Activated CD4-positive, alpha-beta memory T cell treated with anti-CD3 and anti-CD28 coated beads, Interleukin-2, amount 10 ng/mL, durations not matched to agents 7 days and 5 days (primary cell): ENCODE measurements at regions not wholly inside any gene's neighbourhood (a gene's known extent, or its start where the extent isn't known, plus 50 kb on each side); places are given as distances from the start of the nearest gene placed in this dataset.
"Not testable (repeated sequence)": the region's sequence is repeated elsewhere in the genome, so short reads cannot be mapped to it uniquely, and the experiment has no call there.

Source experiments
- CTCF ChIA-PET: fragments of 350-600 bp; sonication (Branson Sonifier 250); formaldehyde crosslinking; loops from one replicate; lab custom pipeline; 2021; ENCODE audit warnings: antibody characterized with exemption, inconsistent platforms; lab: Charles Lee
- POLR2A ChIA-PET: fragments of 350-600 bp; sonication (Branson Sonifier 250); formaldehyde crosslinking; loops from one replicate; lab custom pipeline; 2021; ENCODE audit warnings: antibody characterized with exemption; lab: Charles Lee
- DNase-seq: peaks from one replicate; pipeline ENCODE4 v3.0.0-alpha.2; 2020
- H3K27ac Mint-ChIP-seq: one replicate; pipeline ENCODE4 v1.8.0; 2021; ENCODE audit warnings: mild to moderate bottlenecking, mixed read lengths
- H3K27me3 Mint-ChIP-seq: one replicate; pipeline ENCODE4 v1.8.0; 2021; ENCODE audit warnings: mixed read lengths
- H3K36me3 Mint-ChIP-seq: one replicate; pipeline ENCODE4 v1.8.0; 2021; ENCODE audit warnings: low read depth, mixed read lengths
- H3K4me1 Mint-ChIP-seq: one replicate; pipeline ENCODE4 v1.8.0; 2021; ENCODE audit warnings: mixed read lengths
- H3K4me3 Mint-ChIP-seq: one replicate; pipeline ENCODE4 v1.8.0; 2021; ENCODE audit warnings: mild to moderate bottlenecking, mixed read lengths
- H3K9me3 Mint-ChIP-seq: one replicate; pipeline ENCODE4 v1.8.0; 2021; ENCODE audit warnings: mixed read lengths

DNA sequence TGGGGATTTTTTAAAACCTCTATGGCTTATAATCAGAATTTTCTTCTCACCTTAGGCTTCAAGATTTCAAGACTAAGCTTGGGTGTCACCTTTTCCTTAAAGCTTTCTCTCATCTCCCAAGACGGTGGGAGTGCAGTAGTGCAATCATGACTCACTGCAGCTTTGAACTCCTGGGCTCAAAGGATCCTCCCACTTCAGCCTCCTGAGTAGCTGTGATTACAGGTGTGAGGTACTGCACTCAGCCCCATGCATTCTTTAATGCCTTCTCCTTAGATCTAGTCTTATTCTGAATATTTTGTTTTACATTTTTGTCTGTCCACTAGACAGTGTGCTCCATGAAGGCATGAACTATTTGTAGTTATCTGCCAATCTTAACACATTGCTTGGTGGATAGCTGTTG is 55.7 kb upstream of the FAT3 start:
- no peak for DNase-seq
- Mint-ChIP-seq H3K36me3 (no peaks in the 10 kb centered on the region), H3K27me3 (no peaks in the 10 kb centered on the region), H3K4me3 (no peak overlapping the region), H3K4me1 (no peaks in the 10 kb centered on the region), H3K27ac (no peak overlapping the region), H3K9me3 (peaks cover 4% of the 10 kb centered on the region)
- ChIA-PET CTCF (no interaction called here), POLR2A (no interaction called here)

DNA sequence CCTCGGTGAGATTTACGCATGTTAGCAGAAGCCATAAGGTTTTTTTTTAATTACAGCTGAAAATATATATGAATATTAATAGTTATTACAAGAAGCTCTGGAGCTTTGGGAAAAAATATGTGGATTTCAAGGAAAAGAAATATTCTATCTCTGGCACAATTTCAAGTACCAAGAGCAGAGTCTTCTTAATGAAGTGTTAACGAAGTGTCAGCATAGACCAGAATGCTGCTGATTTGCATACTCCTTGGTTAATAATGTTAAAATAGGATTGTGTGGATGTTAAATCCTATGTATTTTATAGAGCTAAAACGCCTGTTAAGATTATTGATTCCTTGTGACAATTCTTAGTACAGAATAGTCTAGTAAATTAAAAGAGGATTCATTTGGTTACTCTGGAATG is 57.0 kb upstream of the FAT3 start:
- CTCF ChIA-PET = no interaction called here
- no peak for DNase-seq
- POLR2A ChIA-PET = no interaction called here
- no peak overlapping the region for H3K27ac Mint-ChIP-seq
- H3K4me1 Mint-ChIP-seq = no peaks in the 10 kb centered on the region
- H3K9me3 Mint-ChIP-seq = peaks cover 4% of the 10 kb centered on the region
- H3K36me3 Mint-ChIP-seq = no peaks in the 10 kb centered on the region
- H3K27me3 Mint-ChIP-seq = no peaks in the 10 kb centered on the region
- no peak overlapping the region for H3K4me3 Mint-ChIP-seq

- DNase-seq = no peak
- Mint-ChIP-seq H3K36me3 (no peaks in the 10 kb centered on the region), H3K27me3 (no peaks in the 10 kb centered on the region), H3K4me1 (no peaks in the 10 kb centered on the region), H3K27ac (no peak overlapping the region), H3K4me3 (no peak overlapping the region), H3K9me3 (peaks cover 4% of the 10 kb centered on the region)
- ChIA-PET CTCF (no interaction called here), POLR2A (no interaction called here)
These were observed 58.3 kb upstream of the FAT3 start for GRCh38 chr11:92166335-92166734.

DNA sequence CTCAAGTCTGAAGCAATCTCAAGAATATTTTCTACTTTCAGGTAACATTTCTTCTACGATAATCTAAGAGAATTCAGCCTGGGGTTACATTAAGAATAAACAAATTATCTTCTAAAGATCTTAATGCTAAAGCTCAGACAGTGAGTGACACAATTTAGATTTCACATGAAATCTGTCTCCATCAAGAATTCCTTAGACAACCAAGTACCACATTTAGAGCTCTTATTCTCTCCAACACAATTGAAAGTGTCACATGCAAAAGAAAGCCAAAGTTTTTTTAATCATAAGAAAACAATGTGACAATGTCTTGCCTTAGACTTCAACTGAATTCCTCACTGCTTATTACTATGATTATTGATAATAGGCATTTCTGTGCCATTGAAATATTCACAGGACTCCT is 60.7 kb upstream of the FAT3 start:
- Mint-ChIP-seq H3K4me3 (no peak overlapping the region), H3K4me1 (no peaks in the 10 kb centered on the region), H3K36me3 (no peaks in the 10 kb centered on the region), H3K27me3 (no peaks in the 10 kb centered on the region), H3K27ac (no peak overlapping the region), H3K9me3 (no peaks in the 10 kb centered on the region)
- POLR2A ChIA-PET = no interaction called here
- CTCF ChIA-PET = no interaction called here
- no peak for DNase-seq

GRCh38 chr11:92162776-92163175 is 61.8 kb upstream of the FAT3 start:
- no peak overlapping the region for H3K4me3 Mint-ChIP-seq
- no peaks in the 10 kb centered on the region for H3K36me3 Mint-ChIP-seq
- no peak for DNase-seq
- CTCF ChIA-PET = no interaction called here
- no peaks in the 10 kb centered on the region for H3K9me3 Mint-ChIP-seq
- H3K27me3 Mint-ChIP-seq = no peaks in the 10 kb centered on the region
- H3K4me1 Mint-ChIP-seq = no peaks in the 10 kb centered on the region
- POLR2A ChIA-PET = no interaction called here
- H3K27ac Mint-ChIP-seq = no peak overlapping the region

DNA sequence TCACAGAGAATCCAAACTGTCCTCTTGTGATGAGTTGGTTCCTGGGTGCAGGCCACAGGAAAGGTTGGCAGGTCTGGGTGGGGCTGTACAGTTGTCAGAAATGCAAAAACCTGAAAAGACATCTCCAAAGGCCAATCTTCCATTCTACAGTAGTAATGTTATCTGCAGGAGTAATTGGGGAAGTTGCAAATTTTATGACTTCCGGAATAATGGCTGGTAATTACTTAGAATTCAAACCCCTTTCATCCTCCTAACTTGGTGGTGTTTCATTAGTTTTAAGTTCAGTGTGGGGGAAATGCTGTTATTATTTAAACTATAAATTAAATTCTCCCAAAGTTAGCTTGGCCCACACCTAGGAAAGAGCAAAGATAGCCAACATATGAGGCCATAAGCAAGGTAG is 64.7 kb upstream of the FAT3 start:
- Mint-ChIP-seq H3K4me1 (no peaks in the 10 kb centered on the region), H3K4me3 (no peak overlapping the region), H3K27ac (no peak overlapping the region), H3K36me3 (no peaks in the 10 kb centered on the region), H3K9me3 (no peaks in the 10 kb centered on the region), H3K27me3 (no peaks in the 10 kb centered on the region)
- no peak for DNase-seq
- POLR2A ChIA-PET = no interaction called here
- CTCF ChIA-PET = no interaction called here

DNA sequence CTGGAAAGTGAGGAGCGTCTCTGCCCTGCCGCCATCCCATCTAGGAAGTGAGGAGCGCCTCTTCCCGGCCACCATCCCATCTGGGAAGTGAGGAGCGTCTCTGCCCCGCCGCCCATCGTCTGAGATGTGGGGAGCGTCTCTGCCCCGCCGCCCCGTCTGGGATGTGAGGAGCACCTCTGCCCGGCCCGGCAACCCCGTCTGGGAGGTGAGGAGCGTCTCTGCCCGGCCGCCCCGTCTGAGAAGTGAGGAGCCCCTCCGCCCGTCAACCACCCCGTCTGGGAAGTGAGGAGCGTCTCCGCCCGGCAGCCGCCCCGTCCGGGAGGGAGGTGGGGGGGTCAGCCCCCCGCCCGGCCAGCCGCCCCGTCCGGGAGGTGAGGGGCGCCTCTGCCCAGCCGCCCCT is 67.2 kb upstream of the FAT3 start:
- H3K9me3 Mint-ChIP-seq, POLR2A ChIA-PET: not testable (repeated sequence)

DNA sequence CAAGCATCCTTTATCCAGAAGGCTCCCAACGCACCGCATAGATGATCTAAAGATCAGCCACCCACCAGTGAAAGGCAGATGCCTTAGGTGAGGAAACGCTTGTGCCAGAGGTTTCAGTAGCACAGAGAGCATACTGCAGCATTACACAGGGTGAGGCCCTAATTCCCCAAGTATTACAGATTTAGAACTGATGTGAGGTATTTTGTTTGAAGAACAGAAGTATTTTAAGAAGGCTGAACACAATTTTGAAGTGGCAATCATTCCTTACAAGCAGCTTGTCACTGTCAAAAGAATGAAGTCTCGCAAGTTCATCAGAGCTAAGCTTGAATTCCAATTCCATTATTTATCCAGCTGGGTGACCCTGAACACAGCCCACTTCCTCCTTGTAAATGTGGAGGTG is 70.0 kb upstream of the FAT3 start:
- DNase-seq = no peak
- CTCF ChIA-PET = no interaction called here
- no peaks in the 10 kb centered on the region for H3K27me3 Mint-ChIP-seq
- no peaks in the 10 kb centered on the region for H3K36me3 Mint-ChIP-seq
- no peak overlapping the region for H3K27ac Mint-ChIP-seq
- no peak overlapping the region for H3K4me3 Mint-ChIP-seq
- no peaks in the 10 kb centered on the region for H3K4me1 Mint-ChIP-seq
- POLR2A ChIA-PET = no interaction called here
- peaks cover 1% of the 10 kb centered on the region for H3K9me3 Mint-ChIP-seq

More for the DNA sequence above, 67.2 kb upstream of the FAT3 start:
- H3K27me3 Mint-ChIP-seq, CTCF ChIA-PET, DNase-seq, H3K36me3 Mint-ChIP-seq, H3K27ac Mint-ChIP-seq, H3K4me1 Mint-ChIP-seq, H3K4me3 Mint-ChIP-seq: not testable (repeated sequence)

- Mint-ChIP-seq H3K36me3 (no peaks in the 10 kb centered on the region), H3K27me3 (no peaks in the 10 kb centered on the region), H3K4me1 (no peaks in the 10 kb centered on the region), H3K9me3 (peaks cover 1% of the 10 kb centered on the region), H3K4me3 (no peak overlapping the region), H3K27ac (no peak overlapping the region)
- DNase-seq = no peak
- ChIA-PET CTCF (no interaction called here), POLR2A (no interaction called here)
These were observed 70.5 kb upstream of the FAT3 start for GRCh38 chr11:92154110-92154509.

DNA sequence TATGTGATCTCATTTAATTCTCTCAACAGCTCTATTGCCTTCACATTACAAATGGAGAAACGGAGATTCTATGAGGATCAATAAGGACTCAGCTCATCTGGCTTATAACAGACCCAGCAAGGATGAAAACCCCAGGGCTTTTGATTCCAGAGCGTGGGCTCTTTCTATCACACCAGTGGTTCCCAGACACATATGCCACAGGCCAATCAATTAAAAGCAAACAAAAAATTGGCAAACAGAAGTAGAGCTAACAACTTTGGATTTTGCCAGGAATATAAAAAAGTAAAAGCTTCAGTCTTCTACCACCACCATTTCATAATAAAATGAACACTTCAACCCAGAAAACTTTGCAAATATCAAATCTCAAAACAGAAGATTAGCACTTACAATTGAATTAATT is 71.1 kb upstream of the FAT3 start:
- Mint-ChIP-seq H3K4me3 (no peak overlapping the region), H3K36me3 (no peaks in the 10 kb centered on the region), H3K9me3 (peaks cover 1% of the 10 kb centered on the region), H3K27ac (no peak overlapping the region), H3K27me3 (no peaks in the 10 kb centered on the region), H3K4me1 (no peaks in the 10 kb centered on the region)
- DNase-seq = no peak
- CTCF ChIA-PET = no interaction called here
- POLR2A ChIA-PET = no interaction called here

DNA sequence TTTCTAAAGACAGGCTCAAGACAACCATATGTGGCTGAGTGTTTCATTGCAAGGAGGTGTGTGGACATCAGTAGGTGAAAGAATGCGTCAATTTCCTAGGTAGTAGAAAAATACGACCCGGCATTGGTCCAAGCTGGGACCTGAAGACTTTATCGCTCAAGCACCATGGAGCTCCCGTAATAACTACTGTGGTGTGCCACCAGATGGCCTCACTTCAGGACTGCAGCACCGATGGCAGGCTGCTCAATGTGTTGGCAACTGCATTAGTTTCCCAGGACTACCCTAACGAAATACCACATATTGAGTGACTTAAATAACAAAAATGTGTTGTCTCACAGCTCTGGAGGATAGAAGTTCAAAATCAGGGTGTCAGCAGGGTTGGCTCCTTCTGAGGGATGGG is 72.4 kb upstream of the FAT3 start:
- peaks cover 1% of the 10 kb centered on the region for H3K9me3 Mint-ChIP-seq
- no peaks in the 10 kb centered on the region for H3K36me3 Mint-ChIP-seq
- ChIA-PET POLR2A (no interaction called here), CTCF (no interaction called here)
- DNase-seq = no peak
- H3K4me3 Mint-ChIP-seq = no peak overlapping the region
- H3K27me3 Mint-ChIP-seq = no peaks in the 10 kb centered on the region
- H3K4me1 Mint-ChIP-seq = no peaks in the 10 kb centered on the region
- H3K27ac Mint-ChIP-seq = no peak overlapping the region

- ChIA-PET CTCF (no interaction called here), POLR2A (no interaction called here)
- peaks cover 1% of the 10 kb centered on the region for H3K9me3 Mint-ChIP-seq
- no peak for DNase-seq
- no peaks in the 10 kb centered on the region for H3K36me3 Mint-ChIP-seq
- no peaks in the 10 kb centered on the region for H3K27me3 Mint-ChIP-seq
- H3K27ac Mint-ChIP-seq = no peak overlapping the region
- no peaks in the 10 kb centered on the region for H3K4me1 Mint-ChIP-seq
- H3K4me3 Mint-ChIP-seq = no peak overlapping the region
These were observed 74.6 kb upstream of the FAT3 start for GRCh38 chr11:92149996-92150395.

DNA sequence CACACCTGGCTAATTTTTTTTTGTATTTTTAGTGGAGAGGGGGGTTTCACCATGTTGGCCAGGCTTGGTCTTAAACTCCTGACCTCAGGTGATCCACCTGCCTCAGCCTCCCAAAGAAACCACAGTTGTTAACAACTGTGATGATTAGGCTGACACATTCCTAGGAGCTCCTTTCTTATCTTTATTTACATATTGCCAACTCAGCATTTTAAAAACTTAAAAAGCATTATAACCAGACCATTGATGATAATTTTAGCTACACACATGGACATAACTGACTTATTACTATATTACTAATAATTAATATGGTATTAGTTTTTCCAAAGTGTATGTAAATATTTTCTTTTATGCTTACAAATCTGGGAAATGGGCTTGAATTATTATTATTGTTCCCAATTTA is 82.9 kb upstream of the FAT3 start:
- no peaks in the 10 kb centered on the region for H3K27me3 Mint-ChIP-seq
- H3K4me1 Mint-ChIP-seq = no peaks in the 10 kb centered on the region
- H3K36me3 Mint-ChIP-seq = no peaks in the 10 kb centered on the region
- no peak for DNase-seq
- ChIA-PET CTCF (no interaction called here), POLR2A (no interaction called here)
- H3K4me3 Mint-ChIP-seq = no peak overlapping the region
- peaks cover 4% of the 10 kb centered on the region for H3K9me3 Mint-ChIP-seq
- H3K27ac Mint-ChIP-seq = no peak overlapping the region

DNA sequence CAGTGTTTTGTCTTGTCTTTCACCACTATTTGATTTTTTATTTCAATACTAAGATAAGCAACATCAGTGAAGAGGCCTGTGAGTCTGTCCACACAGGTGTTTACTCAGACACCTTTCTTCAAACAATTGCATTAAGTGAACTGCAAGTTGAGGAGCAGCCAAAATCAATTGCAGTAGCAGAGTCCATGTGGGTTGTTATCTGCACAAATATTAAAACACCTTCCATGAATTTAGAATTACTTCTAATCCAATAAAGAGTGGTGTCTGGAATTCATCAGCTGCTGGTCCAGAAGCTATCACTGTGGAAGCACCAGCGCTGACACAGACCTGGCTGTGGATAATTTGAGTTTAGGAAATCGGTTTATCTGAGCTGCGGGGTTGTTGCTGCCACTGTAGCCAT is 83.5 kb upstream of the FAT3 start:
- POLR2A ChIA-PET = no interaction called here
- Mint-ChIP-seq H3K27ac (no peak overlapping the region), H3K27me3 (no peaks in the 10 kb centered on the region), H3K9me3 (peaks cover 4% of the 10 kb centered on the region), H3K4me1 (no peaks in the 10 kb centered on the region), H3K36me3 (no peaks in the 10 kb centered on the region), H3K4me3 (no peak overlapping the region)
- CTCF ChIA-PET = no interaction called here
- no peak for DNase-seq

- H3K4me3 Mint-ChIP-seq = no peak overlapping the region
- POLR2A ChIA-PET = no interaction called here
- no peaks in the 10 kb centered on the region for H3K36me3 Mint-ChIP-seq
- H3K27me3 Mint-ChIP-seq = no peaks in the 10 kb centered on the region
- no peak overlapping the region for H3K27ac Mint-ChIP-seq
- CTCF ChIA-PET = no interaction called here
- H3K4me1 Mint-ChIP-seq = no peaks in the 10 kb centered on the region
- no peak for DNase-seq
- peaks cover 4% of the 10 kb centered on the region for H3K9me3 Mint-ChIP-seq
These were observed 84.6 kb upstream of the FAT3 start for GRCh38 chr11:92140021-92140420.
